A549 (cell line): ENCODE measurements at regions not wholly inside any gene's neighbourhood (a gene's known extent, or its start where the extent isn't known, plus 50 kb on each side); places are given as distances from the start of the nearest gene placed in this dataset.

Source experiments
- FOSL2 ChIP-seq, 2 experiments: fragments of 450-650 bp in 1 of 2; fragments of >200 bp in 1 of 2; sonication (Bioruptor Twin) in 1 of 2; formaldehyde crosslinking; IDR thresholded peaks; 2 replicates each; pipeline versions ENCODE4 v1.5.0 to v1.6.1; 2016 to 2020; ENCODE audit warnings: mild to moderate bottlenecking in 1 of 2, moderate library complexity in 1 of 2
- JUN ChIP-seq, 2 experiments: fragments of >200 bp; sonication (Bioruptor Twin); formaldehyde crosslinking; IDR thresholded peaks; 2 replicates in 1 of 2; 3 replicates in 1 of 2; pipeline ENCODE4 v1.6.1; 2016 to 2017
- JUNB ChIP-seq: fragments of >200 bp; sonication (Bioruptor Twin); formaldehyde crosslinking; IDR thresholded peaks from 2 replicates; pipeline ENCODE4 v1.6.1; 2016
- KDM1A ChIP-seq: fragments of 200-600 bp; sonication (generic); IDR thresholded peaks from 2 replicates; pipeline ENCODE4 v1.6.1; 2016; ENCODE audit warnings: low read depth, mild to moderate bottlenecking
- KDM5A ChIP-seq: fragments of 200-600 bp; sonication (generic); IDR thresholded peaks from 2 replicates; pipeline ENCODE4 v1.6.1; 2016; ENCODE audit warnings: antibody characterized with exemption, mild to moderate bottlenecking
- MAFK ChIP-seq: fragments of 450-650 bp; IDR thresholded peaks from 2 replicates; pipeline ENCODE4 v1.6.1; 2014; ENCODE audit not compliant: partially characterized antibody
- MAZ ChIP-seq: fragments of 150-350 bp; IDR thresholded peaks from 2 replicates; pipeline ENCODE4 v1.6.1; 2014; ENCODE audit warnings: antibody characterized with exemption, low read depth, low read length, borderline replicate concordance
- POLR2A ChIP-seq: IDR thresholded peaks from 2 replicates; pipeline ENCODE4 v1.6.1; 2012; ENCODE audit warnings: mild to moderate bottlenecking, low read length
- RCOR1 ChIP-seq: fragments of 150-350 bp; IDR thresholded peaks from 2 replicates; pipeline ENCODE4 v1.6.1; 2014; ENCODE audit warnings: antibody characterized with exemption, low read length, low read depth
- SREBF2 ChIP-seq: fragments of 450-650 bp; IDR thresholded peaks from 2 replicates; pipeline ENCODE4 v1.6.1; 2014; ENCODE audit warnings: mild to moderate bottlenecking, moderate library complexity
- TF ChIP-seq, protein P1 (sequence below): IDR thresholded peaks from 2 replicates; pipeline ENCODE4 v1.6.1; 2012
- TF ChIP-seq, protein P2 (sequence below): fragments of >200 bp; sonication (Bioruptor Twin); formaldehyde crosslinking; IDR thresholded peaks from 3 replicates; pipeline ENCODE4 v1.5.1; 2016
- TF ChIP-seq, protein P3 (sequence below): fragments of 150-350 bp; IDR thresholded peaks from 2 replicates; pipeline ENCODE4 v1.6.1; 2014; ENCODE audit warnings: low read depth, mild to moderate bottlenecking, low read length

DNA sequence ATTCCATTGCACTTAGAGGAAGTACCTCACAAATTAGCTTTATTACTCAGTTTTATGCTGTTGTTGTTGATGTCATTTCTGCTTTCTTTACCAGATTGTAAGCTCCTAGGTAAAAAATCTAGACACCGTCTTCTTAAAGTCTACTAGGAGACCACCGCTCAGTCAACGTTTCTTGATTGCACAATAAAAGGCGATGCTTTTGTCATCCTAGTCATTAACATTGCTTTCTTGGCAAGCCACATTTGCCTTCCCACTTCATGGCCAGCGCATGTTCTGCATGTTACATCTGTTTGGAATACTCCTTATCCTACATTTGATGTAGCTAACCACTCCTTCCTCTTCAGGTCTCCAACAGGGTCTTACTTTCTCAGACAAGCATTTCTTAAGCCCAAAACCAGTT lies 464.0 kb upstream of the TUSC1 start:
- no peak for TF ChIP-seq MAFK
- TF ChIP-seq, protein P1, sequence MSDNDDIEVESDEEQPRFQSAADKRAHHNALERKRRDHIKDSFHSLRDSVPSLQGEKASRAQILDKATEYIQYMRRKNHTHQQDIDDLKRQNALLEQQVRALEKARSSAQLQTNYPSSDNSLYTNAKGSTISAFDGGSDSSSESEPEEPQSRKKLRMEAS, result no peak
- no peak for TF ChIP-seq POLR2A
- TF ChIP-seq, protein P2, sequence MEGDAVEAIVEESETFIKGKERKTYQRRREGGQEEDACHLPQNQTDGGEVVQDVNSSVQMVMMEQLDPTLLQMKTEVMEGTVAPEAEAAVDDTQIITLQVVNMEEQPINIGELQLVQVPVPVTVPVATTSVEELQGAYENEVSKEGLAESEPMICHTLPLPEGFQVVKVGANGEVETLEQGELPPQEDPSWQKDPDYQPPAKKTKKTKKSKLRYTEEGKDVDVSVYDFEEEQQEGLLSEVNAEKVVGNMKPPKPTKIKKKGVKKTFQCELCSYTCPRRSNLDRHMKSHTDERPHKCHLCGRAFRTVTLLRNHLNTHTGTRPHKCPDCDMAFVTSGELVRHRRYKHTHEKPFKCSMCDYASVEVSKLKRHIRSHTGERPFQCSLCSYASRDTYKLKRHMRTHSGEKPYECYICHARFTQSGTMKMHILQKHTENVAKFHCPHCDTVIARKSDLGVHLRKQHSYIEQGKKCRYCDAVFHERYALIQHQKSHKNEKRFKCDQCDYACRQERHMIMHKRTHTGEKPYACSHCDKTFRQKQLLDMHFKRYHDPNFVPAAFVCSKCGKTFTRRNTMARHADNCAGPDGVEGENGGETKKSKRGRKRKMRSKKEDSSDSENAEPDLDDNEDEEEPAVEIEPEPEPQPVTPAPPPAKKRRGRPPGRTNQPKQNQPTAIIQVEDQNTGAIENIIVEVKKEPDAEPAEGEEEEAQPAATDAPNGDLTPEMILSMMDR, result no peak
- no peak for TF ChIP-seq SREBF2
- no peak for TF ChIP-seq JUNB
- TF ChIP-seq RCOR1, result no peak
- TF ChIP-seq FOSL2 (IDR thresholded peaks at IDR 0.05), result no peak
- TF ChIP-seq FOSL2 (CRISPR knock-in tag; IDR thresholded peaks at IDR 0.05), result no peak
- no peak for TF ChIP-seq KDM1A
- TF ChIP-seq MAZ, result no peak
- TF ChIP-seq, protein P3, sequence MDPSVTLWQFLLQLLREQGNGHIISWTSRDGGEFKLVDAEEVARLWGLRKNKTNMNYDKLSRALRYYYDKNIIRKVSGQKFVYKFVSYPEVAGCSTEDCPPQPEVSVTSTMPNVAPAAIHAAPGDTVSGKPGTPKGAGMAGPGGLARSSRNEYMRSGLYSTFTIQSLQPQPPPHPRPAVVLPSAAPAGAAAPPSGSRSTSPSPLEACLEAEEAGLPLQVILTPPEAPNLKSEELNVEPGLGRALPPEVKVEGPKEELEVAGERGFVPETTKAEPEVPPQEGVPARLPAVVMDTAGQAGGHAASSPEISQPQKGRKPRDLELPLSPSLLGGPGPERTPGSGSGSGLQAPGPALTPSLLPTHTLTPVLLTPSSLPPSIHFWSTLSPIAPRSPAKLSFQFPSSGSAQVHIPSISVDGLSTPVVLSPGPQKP, result no peak
- no peak for TF ChIP-seq JUN (IDR thresholded peaks at IDR 0.05)
- TF ChIP-seq KDM5A, result no peak
